ENCODE measurements at regions not wholly inside any gene's neighbourhood (a gene's known extent, or its start where the extent isn't known, plus 50 kb on each side); places are given as distances from the start of the nearest gene placed in this dataset.
"Not testable (repeated sequence)": the region's sequence is repeated elsewhere in the genome, so short reads cannot be mapped to it uniquely, and the experiment has no call there.

DNA sequence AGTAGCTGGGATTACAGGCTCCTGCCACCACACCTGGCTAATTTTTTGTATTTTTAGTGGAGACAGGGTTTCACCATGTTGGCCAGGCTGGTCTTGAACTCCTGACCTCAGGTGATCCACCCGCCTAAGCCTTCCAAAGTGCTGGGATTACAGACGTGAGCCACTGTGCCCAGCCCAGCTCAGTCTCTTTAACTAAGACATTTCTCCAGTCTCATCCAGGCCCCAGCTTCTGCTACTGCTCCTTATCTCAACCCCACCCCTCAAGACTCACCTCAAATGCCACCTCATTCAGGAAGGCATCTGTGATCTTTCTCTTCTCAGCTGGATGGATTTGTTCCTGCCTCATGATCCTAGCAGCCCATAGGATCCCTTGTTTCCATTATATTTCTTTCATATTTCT lies 85.9 kb upstream of the GRAMD1B start:
- not testable (repeated sequence) for DNase-seq (ENCODE audit: low read depth)

DNA sequence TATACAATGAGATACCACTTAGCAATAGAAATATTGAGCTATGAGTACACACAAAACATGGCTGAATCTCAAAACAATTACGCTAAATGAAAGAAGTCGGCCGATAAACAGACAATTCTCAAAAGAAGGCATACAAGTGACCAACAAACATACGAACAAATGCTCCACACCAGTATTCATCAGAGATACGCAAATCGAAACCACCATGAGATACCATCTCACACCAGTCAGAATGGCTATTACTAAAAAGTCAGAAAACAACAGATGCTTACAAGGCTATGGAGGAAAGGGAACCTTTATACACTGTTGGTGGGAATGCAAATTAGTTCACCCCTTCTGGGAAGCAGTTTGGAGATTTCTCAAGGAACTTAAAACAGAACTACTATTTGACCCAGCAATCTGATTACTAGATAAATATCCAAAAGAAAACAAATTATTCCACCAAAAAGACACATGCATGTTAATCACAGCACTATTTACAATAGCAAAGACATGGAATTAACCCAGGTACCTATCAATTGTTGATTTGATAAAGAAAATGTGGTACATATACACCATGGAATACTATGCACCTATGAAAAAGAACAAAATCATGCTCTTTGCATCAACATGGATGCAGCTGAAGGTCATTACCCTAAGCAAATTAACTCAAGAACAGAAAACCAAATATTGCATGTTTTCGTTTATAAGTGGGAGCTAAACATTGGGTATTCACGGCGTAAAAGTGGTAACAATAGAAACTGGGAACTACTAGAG lies 90.9 kb upstream of the GRAMD1B start:
- DNase-seq (ENCODE audit: low read depth): no peak

DNA sequence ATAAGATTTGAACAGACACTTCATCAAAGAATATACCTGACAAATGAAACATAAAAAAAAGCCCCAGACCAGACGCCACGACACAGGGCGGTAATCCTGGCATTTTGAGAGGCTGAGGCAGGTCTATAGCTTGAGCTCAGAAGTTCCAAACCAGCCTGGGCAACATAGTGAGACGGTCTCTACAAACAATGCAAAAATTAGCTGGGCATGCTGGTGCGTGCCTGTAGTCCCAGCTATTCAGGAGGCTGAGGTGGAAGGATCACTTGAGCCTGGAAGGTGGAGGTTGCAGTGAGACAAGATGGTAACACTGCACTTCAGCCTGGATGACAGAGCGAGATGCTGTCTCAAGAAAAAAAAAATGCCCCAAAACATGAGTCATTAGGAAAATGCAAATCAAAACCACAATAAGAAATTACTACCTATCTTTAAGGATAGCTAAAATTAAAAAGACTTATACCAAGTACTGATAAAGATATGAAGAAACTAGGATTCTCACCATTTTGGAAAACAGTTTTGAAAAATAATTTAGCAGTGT lies 91.7 kb upstream of the GRAMD1B start:
- DNase-seq (ENCODE audit: low read depth): no peak

DNA sequence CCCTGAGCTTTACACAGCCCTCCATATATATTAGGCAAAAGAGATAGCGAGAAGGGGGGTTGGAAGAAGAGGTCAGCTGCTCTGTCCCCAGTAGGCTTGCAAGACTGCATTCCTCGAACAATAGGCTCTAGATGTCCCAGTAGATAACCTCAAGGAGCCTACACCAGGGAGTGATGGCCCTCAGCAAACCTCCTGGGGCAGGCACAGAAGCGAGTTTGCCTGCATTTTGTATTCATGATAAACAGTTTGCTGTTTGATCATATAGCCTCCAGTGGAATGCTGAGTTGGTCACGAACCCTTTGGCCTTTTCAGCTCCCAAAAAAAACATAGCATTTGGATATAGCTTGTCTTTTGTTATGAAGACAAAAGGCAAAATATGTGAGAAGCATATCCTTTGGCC lies 95.1 kb upstream of the GRAMD1B start:
- DNase-seq (ENCODE audit: low read depth): no peak

DNA sequence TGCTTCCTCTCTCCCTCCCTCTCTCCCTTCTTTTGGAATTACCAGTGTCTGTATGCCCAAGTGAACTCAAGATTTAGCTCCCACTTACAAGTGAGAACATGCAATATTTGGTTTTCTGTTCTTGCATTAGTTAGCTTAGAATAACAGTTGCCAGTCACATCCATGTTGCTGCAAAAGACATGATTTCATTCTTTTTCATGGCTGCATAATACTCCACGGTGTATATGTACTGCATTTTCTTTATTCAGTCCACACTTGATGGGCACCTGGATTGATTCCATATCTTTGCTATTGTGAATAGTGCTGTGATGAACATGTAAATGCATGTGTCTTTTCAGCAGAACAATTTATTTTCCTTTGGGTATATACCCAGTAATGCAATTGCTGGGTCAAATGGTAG lies 97.5 kb upstream of the GRAMD1B start:
- not testable (repeated sequence) for DNase-seq (ENCODE audit: low read depth)

DNA sequence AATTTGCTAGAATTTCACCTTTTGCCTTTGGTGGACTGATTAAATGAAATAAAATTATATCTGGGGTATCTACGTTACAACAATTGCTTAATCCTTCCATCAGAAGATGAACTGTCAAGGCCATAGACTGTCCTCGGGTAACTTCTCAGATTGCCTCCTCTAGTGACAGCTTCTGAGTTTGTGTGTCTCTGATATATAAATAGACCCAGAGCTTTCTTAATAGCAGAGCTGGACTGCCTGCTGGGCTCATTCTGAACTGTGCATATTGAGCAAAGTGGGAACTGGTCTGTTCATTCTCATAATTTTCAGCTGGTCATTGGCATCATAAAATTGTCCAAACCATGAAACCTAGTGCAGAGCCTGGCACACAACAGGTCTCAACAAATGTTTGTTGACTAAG lies 99.1 kb upstream of the GRAMD1B start:
- DNase-seq (ENCODE audit: low read depth): no peak

DNA sequence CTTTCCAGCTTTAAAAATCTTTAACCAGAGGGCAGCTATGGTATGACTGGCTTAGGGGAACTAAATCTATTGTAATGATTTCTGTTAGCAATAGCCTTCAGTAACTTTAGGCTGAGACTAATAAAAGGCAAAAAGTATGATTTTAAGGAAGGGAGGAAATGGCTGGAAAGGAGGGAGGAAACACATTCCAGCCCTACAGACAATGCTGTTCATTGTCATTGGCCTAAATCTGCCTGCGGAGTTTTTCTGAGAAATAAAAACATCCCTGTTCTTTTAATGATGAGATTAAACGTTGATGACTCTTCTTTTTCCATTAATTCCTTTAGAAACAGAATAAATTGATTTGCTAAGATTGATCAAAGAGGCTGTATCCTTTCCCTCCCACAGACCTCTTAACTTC lies 99.6 kb upstream of the GRAMD1B start:
- DNase-seq (ENCODE audit: low read depth): no peak

DNA sequence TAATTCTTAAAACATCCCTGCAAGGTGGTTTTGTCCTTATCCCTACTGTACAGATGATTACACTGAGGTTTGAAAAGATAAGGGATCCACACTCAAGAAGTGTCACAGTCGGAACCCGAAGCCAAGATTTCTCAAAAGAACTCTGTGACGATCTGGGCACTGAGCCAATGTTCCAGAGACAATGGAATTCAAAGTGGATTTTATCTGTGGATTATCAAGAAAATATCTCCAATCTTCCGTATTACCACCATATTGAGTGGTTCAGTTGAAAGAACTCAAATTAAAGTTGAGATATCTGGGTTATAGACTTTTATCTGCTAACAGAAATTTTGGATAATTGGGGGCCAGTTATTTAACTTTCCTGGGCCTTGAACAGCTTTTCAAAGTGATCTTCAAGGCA lies 100.0 kb upstream of the GRAMD1B start:
- DNase-seq (ENCODE audit: low read depth): no peak

DNA sequence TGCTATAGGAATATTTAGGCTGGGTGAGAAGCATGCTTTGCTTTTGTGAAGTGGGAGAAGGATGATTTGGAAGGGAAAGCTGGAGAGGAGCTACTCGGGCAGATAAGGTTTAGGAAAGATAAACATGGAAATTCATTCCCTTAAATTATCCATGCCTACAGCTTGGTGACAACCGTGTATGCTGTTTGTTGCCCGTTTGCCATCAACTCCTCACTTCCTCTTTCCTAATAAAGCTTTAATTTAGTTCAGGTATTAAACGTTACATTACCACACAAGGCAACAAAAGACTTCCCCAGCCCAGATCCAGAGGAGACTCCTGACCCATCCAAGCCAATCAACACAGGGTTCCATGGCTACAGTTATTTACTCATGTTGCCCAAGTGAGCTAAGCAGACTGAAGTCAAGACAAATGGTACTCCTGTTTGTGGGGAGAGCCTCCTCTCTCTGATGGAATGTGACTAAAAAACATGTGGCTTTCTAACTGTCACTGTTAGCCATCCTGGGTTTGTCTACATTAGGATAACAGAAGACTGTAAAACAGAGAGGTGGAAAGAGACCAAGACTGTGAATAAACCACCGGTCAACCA lies 101.7 kb upstream of the GRAMD1B start:
- no peak for DNase-seq (ENCODE audit: low read depth)

DNA sequence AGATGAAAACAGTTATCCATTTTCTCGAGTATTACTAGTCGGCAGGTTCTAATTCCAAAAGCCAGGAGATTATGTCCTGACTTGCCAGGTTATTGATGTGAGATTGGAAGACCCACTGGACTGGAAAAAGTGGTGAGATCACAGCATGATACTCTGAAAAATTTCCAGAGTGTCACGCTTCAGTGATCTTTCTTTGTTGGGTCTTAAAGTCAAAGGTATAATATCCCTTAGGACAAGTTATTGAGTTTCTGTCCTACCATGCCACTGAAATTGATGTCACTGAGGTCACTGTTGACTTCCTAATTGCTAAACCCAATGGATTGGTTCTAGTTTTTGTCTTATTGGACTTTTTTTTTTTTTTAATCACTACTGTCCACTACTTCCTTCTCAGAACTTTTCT lies 104.5 kb upstream of the GRAMD1B start:
- no peak for DNase-seq (ENCODE audit: low read depth)

DNA sequence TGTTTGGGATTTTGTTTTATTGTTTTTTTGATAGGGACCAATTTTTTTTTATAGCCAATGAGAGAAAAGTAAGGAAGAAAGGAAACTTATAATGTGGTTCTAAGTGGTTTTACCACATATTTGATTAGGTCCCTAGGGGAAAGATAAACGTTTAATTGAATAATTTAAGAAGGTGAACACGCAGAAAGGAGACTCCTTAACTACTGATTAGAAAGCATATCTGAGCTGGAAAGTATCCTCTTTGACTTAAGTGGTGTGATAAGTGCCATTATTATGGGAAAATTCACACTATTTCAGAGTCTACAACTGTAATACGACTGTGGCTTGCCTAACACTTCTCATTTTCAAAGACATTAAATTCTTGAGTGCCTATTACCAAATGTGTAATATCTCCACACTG lies 106.5 kb upstream of the GRAMD1B start:
- DNase-seq (ENCODE audit: low read depth): no peak

DNA sequence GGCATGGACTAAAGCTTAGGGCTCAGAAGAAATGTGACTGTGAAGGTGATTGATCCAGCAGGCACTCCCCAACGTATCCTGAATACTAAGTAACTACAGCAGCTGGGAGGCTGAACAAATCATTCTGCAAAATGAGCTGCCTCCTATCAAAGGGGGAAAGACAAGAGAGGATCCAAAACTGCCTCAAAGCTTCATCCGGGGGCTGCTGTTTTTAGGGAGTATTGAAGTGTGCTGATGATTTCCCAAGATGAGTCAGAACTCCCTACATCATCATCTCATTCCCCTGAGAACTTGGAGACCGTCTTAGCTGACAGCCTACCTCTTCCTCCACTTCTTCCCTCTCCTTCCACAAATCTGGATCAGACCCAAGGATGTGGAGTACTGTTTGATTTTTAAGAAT lies 108.4 kb upstream of the GRAMD1B start:
- no peak for DNase-seq (ENCODE audit: low read depth)

DNA sequence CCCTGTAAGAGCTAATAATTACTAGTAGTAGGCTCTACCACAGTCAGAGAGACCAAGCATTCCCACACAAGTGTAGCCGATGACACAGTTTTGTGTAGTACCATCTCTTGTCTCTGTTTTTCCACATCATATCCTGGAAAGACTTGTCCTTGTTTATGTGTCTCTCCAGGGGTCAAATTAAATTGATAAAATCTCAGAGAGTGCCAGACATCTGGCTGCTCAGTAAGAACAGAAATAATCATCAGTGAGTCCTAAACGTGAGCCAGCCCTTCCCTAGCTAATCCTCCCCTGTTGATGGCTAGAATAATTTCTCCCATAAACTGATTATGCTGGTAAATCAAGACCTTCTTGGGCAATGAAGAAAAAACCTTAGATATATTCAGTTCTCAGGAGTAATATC lies 111.4 kb upstream of the GRAMD1B start:
- no peak for DNase-seq (ENCODE audit: low read depth)

DNA sequence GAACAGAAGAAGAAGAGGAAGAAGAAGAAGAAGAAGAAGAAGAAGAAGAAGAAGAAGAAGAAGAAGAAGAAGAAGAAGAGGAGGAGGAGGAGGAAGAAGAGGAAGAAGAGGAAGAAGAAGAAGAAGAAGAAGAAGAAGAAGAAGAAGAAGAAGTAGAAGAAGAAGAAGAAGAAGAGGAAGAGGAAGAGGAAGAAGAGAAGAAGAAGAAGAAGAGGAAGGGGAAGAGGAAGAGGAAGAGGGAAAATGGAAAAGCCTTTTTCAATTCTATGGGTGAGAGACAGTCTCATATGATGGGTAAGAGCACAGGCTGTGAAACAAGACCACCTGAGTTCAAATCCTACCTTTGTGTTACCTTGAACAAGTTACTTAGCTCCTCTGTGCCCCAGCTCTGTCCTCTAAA lies 111.9 kb upstream of the GRAMD1B start:
- not testable (repeated sequence) for DNase-seq (ENCODE audit: low read depth)

DNA sequence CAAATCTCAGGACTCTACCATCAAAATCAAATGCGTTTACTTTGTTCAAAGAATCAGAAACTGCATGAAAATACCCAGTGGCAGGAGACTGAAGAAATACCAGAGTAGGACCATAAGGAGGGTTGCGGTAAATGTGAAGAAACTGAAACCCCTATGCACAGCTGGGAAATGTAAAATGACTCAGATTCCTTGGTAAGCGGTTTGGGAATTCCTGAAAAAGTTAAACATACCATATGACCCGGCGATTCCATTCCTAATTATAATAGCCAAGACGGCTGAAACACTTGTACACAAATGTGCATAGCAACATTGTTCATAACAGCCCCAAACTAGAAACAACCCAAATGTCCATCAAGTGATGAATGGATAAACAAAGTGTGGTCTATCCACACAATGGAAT lies 114.1 kb upstream of the GRAMD1B start:
- no peak for DNase-seq (ENCODE audit: low read depth)

DNA sequence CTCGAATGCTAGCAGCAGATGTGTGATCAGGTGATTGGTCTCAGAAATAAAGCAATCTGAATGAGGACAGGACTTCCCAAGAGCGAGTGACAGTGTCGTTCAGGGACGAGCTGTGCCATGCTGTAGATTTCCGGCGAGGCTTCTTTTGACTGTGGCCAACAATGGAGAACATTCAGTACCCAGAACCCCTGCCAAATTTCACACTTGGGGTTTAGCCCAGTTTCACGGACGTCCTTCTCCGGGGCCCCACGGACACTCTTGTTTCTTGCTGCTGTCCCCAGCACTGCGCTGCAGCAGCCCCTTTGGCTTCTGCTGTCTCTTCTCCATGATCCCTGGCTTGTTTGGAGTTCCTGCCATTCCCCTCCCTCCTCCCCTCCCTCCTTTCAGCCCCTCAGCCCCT lies 115.1 kb upstream of the GRAMD1B start:
- no peak for DNase-seq (ENCODE audit: low read depth)

DNA sequence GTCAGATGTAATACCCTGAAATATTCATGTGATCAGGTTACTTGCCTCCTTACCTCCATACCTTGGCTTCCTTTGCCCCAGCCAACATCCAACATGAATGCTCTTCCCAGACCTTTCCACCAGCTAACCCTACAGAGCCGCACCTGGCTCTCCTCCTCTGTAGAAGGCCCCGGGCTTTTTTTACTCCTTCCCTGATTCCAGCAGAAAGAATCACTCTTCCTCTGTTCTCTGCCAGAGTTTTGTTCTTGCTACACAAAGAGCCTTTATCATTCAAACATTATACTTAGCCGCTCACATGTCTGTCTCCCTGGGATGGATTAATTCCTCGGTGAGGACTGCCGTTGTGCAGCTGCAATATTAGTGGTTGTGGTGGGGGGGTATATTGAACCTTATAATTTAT lies 116.8 kb upstream of the GRAMD1B start:
- DNase-seq (ENCODE audit: low read depth): no peak

DNA sequence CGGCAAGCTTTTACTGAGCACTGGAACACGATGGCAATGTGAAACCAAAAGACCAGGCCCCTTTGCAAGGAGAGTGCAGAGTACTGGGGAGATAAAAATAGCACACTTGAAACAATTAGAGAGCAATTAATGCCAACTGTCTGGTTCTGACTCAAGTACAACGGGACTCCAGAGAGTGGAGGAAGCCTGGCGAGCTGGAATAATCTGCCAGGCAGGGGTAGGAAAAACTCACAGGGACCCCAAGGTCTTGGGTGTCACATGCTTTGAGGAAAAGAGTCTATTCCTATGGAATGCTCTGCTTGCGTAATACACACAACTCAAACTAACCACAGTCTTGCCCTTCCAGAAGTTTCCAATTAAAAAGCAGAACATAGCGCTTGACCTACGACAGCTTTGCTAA lies 113.0 kb upstream of the CLMP start:
- peak; percentile 68 for DNase-seq (ENCODE audit: low read depth)

DNA sequence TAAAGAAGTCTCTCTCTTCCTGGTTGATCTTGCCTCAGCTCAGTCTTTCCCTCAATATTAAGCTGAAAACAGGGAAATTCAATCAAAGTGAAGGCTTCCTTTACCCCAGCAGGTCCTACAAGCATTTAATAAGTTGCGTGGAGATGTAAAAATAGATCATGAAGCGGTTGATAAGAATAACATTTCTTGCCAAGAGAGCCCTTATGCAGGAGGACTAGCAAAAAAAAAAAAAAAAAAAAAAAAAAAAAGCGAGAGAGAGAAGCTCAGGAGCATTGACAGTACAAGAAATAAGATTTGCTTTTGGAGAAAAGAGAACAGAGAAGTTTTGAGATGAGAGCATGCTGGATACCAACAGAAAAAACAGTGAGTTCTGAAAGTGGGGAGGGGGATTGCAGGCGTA lies 112.2 kb upstream of the CLMP start:
- no peak for DNase-seq (ENCODE audit: low read depth)

DNA sequence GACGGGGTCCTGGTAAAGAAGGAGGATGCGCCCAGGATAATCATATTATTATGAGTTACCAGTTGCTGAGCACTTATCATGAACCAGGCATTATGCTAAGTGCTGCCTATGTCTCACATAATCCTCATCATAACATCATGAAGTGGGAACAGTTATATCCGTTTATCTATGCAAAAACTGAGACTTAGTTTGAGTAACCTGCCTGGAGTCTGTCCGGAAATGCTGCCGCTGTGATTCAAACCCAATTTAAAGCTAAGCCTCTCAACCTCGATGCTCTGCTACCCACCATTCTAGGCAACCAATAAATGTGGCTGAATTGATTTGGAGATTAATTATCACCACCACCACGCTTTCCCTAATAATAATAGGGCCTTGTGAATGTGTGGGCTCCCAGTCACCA lies 111.5 kb upstream of the CLMP start:
- DNase-seq (ENCODE audit: low read depth): no peak

DNA sequence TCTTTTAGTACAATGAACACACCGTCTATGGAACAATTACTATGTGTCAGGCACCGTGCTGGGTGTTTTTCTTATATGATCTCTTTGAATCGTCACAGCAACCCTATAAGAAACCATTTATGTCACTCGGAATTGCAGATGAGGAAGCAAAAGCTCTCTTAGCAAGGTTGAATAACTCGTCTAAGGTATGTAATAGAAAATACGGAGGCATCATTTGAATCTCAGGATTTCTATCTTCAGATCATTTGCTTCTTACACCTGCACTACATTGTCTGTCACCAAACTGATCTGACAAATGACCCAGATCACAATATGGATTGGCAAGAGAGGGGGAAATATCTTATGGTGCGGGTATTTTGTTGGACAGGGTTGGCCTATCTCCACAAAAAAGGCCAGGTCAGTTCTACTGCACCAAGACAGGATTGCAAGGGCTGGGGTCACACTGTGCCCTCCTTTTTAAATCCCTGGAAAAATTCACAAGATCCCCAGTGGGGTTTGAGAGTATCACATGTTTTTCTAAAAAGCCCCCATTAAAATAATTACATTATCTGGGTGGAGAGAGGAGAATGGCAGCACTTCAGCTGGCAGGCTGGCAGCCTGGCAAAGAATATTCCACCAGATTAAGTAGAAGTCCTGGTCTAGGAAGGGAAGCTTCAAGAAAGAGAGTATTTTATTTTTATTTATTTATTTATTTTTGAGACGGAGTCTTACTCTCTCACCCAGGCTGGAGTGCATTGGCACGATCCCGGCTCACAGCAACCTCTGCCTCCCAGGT lies 110.7 kb upstream of the CLMP start:
- DNase-seq (ENCODE audit: low read depth): no peak

DNA sequence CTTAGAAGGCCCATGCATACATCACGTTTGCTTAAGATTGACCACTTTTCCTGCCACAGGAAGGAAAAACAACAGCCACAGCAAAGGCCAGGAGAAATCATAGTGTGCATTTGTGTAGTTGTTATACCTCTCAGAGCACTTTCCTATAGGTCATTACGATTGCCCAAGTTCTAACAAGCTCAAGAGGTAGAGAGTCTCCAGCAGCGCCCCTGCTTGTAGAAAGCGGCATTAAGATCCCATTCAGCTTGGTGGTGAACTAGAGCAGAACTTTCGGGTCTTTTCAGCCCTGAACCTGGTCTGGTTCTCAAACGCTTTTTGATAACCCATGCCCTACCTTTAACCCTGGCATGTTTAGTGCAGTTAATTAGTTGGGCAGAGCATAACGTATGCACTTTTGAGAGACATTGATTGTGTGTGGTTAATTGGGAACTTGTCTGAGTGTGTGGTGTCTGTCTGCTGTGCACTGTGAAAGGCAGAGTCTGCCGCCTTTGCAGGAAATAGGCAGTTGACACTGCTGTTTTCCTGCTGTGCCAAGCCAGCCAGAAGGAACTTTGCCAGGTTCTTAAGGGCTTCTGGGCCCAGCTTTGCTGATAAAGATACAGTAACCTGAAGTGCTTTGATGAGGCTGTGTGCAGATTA lies 109.9 kb upstream of the CLMP start:
- no peak for DNase-seq (ENCODE audit: low read depth)

DNA sequence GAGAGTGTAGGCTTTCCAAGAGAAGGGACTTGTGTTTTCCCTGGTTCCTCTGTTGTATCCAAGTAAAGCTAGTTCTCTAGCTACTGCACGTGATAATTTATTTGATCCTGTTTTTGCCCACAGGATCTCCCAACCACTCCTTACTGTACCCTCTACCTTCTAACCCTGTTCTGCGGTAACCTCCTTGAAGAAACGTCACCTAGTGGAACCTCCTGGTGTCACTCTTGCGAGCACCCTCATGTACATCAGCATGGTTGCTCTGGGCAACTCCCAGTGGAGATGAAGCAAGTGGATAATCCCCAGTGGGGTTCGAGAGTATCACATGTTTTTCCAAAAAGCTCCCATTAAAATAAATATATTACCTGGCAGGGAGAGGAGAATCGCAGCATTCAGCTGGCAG lies 108.9 kb upstream of the CLMP start:
- no peak for DNase-seq (ENCODE audit: low read depth)
